HCT116 (cell line): ENCODE measurements at regions not wholly inside any gene's neighbourhood (a gene's known extent, or its start where the extent isn't known, plus 50 kb on each side); places are given as distances from the start of the nearest gene placed in this dataset.

Source experiments
- ATAC-seq: fragments of 200-7000 bp; cut with Tn5 transposase; 2 replicates; pipeline ENCODE4 v1.9.1; 2020; ENCODE audit warnings: mild to moderate bottlenecking, moderate library complexity
- BruUV-seq: library from RNA; stranded (reverse); fragments of 400-500 nt; replicated peaks from 2 replicates; lab custom pipeline; 2021; lab: Mats Ljungman, UMichigan
- CTCF ChIA-PET: fragments of 300-600 bp; sonication (Branson Sonifier 250); formaldehyde crosslinking; loops from one replicate; lab custom pipeline; 2021; ENCODE audit warnings: antibody characterized with exemption; lab: Charles Lee
- POLR2A ChIA-PET: fragments of 300-600, 350-600 bp; sonication (Branson Sonifier 250); formaldehyde crosslinking; loops from one replicate; lab custom pipeline; 2021; ENCODE audit warnings: antibody characterized with exemption; lab: Charles Lee
- RAD21 ChIA-PET, 2 experiments: fragments of 300-600 bp; sonication (Branson Sonifier 250); formaldehyde crosslinking; loops; one replicate each; lab custom pipeline; 2023; ENCODE audit warnings: low total read pairs in 2 of 2; ENCODE audit not compliant: uncharacterized antibody in 2 of 2, unreplicated experiment in 2 of 2, low non-redundant PET in 1 of 2; lab: Charles Lee
- DNase-seq: peaks from one replicate; pipeline ENCODE4 v3.0.0-alpha.2; 2010; ENCODE audit warnings: low read depth, low spot score
- H2AFZ ChIP-seq: fragments of 200-600 bp; shearing (Covaris generic), sonication (generic); 2 replicates; pipeline ENCODE4 v1.6.1; 2017; ENCODE audit warnings: low read depth, mixed run types, mixed read lengths, antibody characterized with exemption, low read length; ENCODE audit not compliant: poor library complexity, severe bottlenecking
- H3K27ac ChIP-seq: 2 replicates; pipeline ENCODE4 v1.5.1; 2012; ENCODE audit warnings: low read depth, low read length
- H3K27me3 ChIP-seq: fragments of 200-600 bp; sonication (generic); 2 replicates; pipeline ENCODE4 v1.6.1; 2016; ENCODE audit warnings: mixed run types, low read length, mixed read lengths; ENCODE audit not compliant: insufficient read depth
- H3K36me3 ChIP-seq, 2 experiments: fragments of 200-500 bp in 1 of 2; fragments of 200-600 bp in 1 of 2; sonication (Bioruptor generic) in 1 of 2; sonication (generic) in 1 of 2; 2 replicates each; pipeline versions ENCODE4 v1.5.1 to v1.6.1; 2014 to 2016; ENCODE audit warnings: low read length in 2 of 2, inconsistent platforms in 1 of 2, mixed read lengths in 1 of 2, mixed run types in 1 of 2; ENCODE audit not compliant: insufficient read depth in 2 of 2, control insufficient read depth in 1 of 2
- H3K4me1 ChIP-seq, 2 experiments: fragments of 200-600 bp in 1 of 2; sonication (generic) in 1 of 2; 2 replicates each; pipeline versions ENCODE4 v1.5.1 to v1.6.1; 2012 to 2017; ENCODE audit warnings: low read length in 2 of 2, inconsistent platforms in 1 of 2, mild to moderate bottlenecking in 1 of 2, mixed read lengths in 1 of 2, mixed run types in 1 of 2, moderate library complexity in 1 of 2; ENCODE audit not compliant: insufficient read depth in 2 of 2, control insufficient read depth in 1 of 2
- H3K4me2 ChIP-seq: fragments of 200-600 bp; sonication (generic); 2 replicates; pipeline ENCODE4 v1.6.1; 2017; ENCODE audit warnings: mixed run types, low read length, mixed read lengths
- H3K4me3 ChIP-seq, 2 experiments: fragments of 200-600 bp in 1 of 2; sonication (generic) in 1 of 2; replicated peaks in 1 of 2; 2 replicates each; pipeline ENCODE4 v1.5.1; 2011 to 2016; ENCODE audit warnings: low read length in 2 of 2, control low read depth in 1 of 2, low read depth in 1 of 2, mild to moderate bottlenecking in 1 of 2, mixed read lengths in 1 of 2, mixed run types in 1 of 2
- H3K79me2 ChIP-seq: fragments of 200-600 bp; sonication (generic); 2 replicates; pipeline ENCODE4 v1.6.1; 2017; ENCODE audit warnings: mild to moderate bottlenecking, mixed run types, low read length, moderate library complexity, mixed read lengths; ENCODE audit not compliant: insufficient read depth
- H3K9ac ChIP-seq: fragments of 200-600 bp; sonication (generic); 2 replicates; pipeline ENCODE4 v1.6.1; 2016; ENCODE audit warnings: low read length, mixed read lengths
- H3K9me2 ChIP-seq: fragments of 200-600 bp; sonication (generic), shearing (Covaris generic); 2 replicates; pipeline ENCODE4 v1.6.1; 2017; ENCODE audit warnings: mixed run types, mild to moderate bottlenecking, moderate library complexity; ENCODE audit not compliant: insufficient read depth
- H3K9me3 ChIP-seq, 2 experiments: fragments of 200-500 bp in 1 of 2; fragments of 200-600 bp in 1 of 2; sonication (Bioruptor generic) in 1 of 2; sonication (generic) in 1 of 2; 2 replicates each; pipeline ENCODE4 v1.6.1; 2014 to 2017; ENCODE audit warnings: low read length in 2 of 2, mixed read lengths in 2 of 2, inconsistent platforms in 1 of 2, low read depth in 1 of 2, mild to moderate bottlenecking in 1 of 2, mixed run types in 1 of 2, moderate library complexity in 1 of 2; ENCODE audit not compliant: control insufficient read depth in 1 of 2, insufficient read depth in 1 of 2
- H4K20me1 ChIP-seq: fragments of 200-600 bp; sonication (generic), shearing (Covaris generic); 2 replicates; pipeline ENCODE4 v1.6.1; 2017; ENCODE audit warnings: mixed run types, mild to moderate bottlenecking, moderate library complexity; ENCODE audit not compliant: insufficient read depth
- CBX3 ChIP-seq: IDR thresholded peaks from 2 replicates; pipeline ENCODE4 v1.6.1; 2012; ENCODE audit warnings: low read depth
- EGR1 ChIP-seq: IDR thresholded peaks from 2 replicates; pipeline ENCODE4 v1.6.1; 2012; ENCODE audit warnings: low read depth
- EZH2 ChIP-seq: fragments of 200-600 bp; sonication (generic); IDR thresholded peaks from 2 replicates; pipeline ENCODE4 v1.6.1; 2017; ENCODE audit warnings: antibody characterized with exemption, mixed run types
- FOSL1 ChIP-seq: IDR thresholded peaks from 2 replicates; pipeline ENCODE4 v1.6.1; 2012; ENCODE audit warnings: low read depth
- RAD21 ChIP-seq: IDR thresholded peaks from 2 replicates; pipeline ENCODE4 v1.6.1; 2012; ENCODE audit warnings: low read depth, mild to moderate bottlenecking
- SIN3A ChIP-seq: IDR thresholded peaks from 2 replicates; pipeline ENCODE4 v1.6.1; 2012; ENCODE audit warnings: low read depth
- SP1 ChIP-seq: IDR thresholded peaks from 2 replicates; pipeline ENCODE4 v1.6.1; 2012; ENCODE audit warnings: low read depth
- SRF ChIP-seq: IDR thresholded peaks from 2 replicates; pipeline ENCODE4 v1.6.1; 2012; ENCODE audit warnings: low read depth
- intact Hi-C: fragments of 100-400 bp; cut with micrococcal nuclease; formaldehyde crosslinking; loops from 2 replicates; pipeline ENCODE4 v1.10.0; 2022
- TF ChIP-seq, protein P1 (sequence below), 3 experiments: fragments of 200-600 bp in 1 of 3; sonication (generic) in 1 of 3; IDR thresholded peaks in 2 of 3; conservative IDR thresholded peaks in 1 of 3; 2 replicates each; pipeline ENCODE4 v1.5.1; 2012 to 2017; ENCODE audit warnings: low read depth in 2 of 3, low read length in 2 of 3, antibody characterized with exemption in 1 of 3, borderline replicate concordance in 1 of 3, control low read depth in 1 of 3, mild to moderate bottlenecking in 1 of 3, mixed read lengths in 1 of 3, mixed run types in 1 of 3, moderate library complexity in 1 of 3; ENCODE audit not compliant: insufficient read depth in 1 of 3
- TF ChIP-seq, protein P2 (sequence below): IDR thresholded peaks from 2 replicates; pipeline ENCODE4 v1.6.1; 2012; ENCODE audit warnings: low read depth

DNA sequence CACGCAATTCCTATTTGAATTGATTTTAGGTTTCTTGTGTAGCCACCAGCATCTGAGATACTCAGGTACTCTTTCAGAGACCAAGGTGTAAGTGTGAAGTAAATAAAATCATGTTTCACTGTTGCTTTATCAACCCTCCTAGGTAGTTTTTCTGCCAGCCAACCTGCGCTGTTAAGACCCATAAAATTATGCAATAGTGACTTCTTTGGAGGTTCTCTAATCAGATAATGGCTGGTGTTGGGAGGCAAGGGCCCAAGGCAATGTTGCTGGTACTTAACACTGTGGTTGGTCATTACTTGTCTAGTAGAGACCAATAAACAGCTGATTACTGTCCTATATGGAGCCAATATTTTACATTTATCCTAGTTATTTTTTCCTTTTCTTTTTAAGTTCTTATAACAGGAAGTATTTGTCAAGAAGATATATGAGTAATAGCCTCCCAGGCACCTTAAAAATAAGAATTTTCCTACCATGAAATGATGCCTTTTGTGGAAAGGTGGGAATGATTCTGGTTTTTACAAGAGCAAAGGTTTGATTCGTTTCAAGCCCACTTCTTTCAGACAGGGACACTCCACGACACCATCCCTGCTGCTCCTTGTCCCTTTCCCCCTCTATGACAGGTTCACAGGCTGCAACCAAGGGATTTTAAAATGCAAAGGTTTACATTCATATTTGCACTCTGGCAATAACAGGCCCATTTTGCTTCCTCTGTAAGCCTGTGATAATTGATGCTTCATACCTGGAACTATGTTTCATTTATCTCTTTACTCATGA, 259.3 kb downstream of the MEIS1 start:
- ChIA-PET RAD21 (no interaction called here), CTCF (no interaction called here), POLR2A (no interaction called here)
- no peak overlapping the region for H3K27ac ChIP-seq
- H3K9me2 ChIP-seq: no peaks in the 10 kb centered on the region
- no peaks in the 10 kb centered on the region; a peak in 1 of 4 replicates for H3K9me3 ChIP-seq
- H4K20me1 ChIP-seq: no peaks in the 10 kb centered on the region; the same call in 1 of the 2 replicates
- H3K36me3 ChIP-seq: no peaks in the 10 kb centered on the region
- DNase-seq (no peak), ATAC-seq (no peak)
- H3K4me1 ChIP-seq: no peaks in the 10 kb centered on the region
- no TSS peak for BruUV-seq
- H3K4me2 ChIP-seq: no peak overlapping the region
- H2AFZ ChIP-seq: no peak overlapping the region
- no peaks in the 10 kb centered on the region for H3K79me2 ChIP-seq
- H3K9ac ChIP-seq: no peak overlapping the region
- no peak for TF ChIP-seq CBX3
- no peak for TF ChIP-seq EZH2
- H3K27me3 ChIP-seq: no peaks in the 10 kb centered on the region
- intact Hi-C loops: no loop called here
- no peak overlapping the region for H3K4me3 ChIP-seq

DNA sequence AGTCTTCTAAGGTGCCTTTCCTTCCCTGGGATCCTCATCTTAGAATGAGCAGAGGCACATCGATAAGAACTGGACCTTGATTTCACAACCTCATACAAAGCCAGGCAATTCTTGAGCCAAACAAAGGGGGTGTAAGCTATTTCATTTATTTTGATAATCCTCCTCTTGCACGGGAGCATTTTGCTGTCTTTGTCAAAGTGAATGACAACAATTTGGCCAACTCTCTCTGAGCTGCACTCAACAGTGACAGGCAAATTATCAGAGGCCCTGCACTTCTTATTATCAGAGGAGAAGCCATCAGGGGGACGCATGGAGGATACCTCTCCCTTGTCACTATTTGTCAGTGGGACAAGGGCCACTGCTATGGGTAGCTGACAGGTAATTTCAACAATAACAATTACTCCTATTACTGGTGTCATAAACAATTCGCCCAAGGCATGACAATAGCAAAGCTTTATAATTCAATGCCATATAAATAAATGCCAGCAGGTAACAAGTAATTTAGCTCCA, 260.4 kb downstream of the MEIS1 start:
- POLR2A ChIA-PET: no interaction called here
- ATAC-seq: no peak
- Histone ChIP-seq H3K36me3 (no peaks in the 10 kb centered on the region), H3K4me1 (no peaks in the 10 kb centered on the region), H3K4me2 (no peak overlapping the region), H2AFZ (no peak overlapping the region), H3K4me3 (no peak overlapping the region), H3K9ac (no peak overlapping the region), H3K9me3 (no peaks in the 10 kb centered on the region; a peak in 1 of 4 replicates), H3K27ac (no peak overlapping the region), H4K20me1 (no peaks in the 10 kb centered on the region; the same call in 1 of the 2 replicates), H3K9me2 (no peaks in the 10 kb centered on the region)
- intact Hi-C loops: no loop called here
- DNase-seq: no peak
- RAD21 ChIA-PET: no interaction called here
- CTCF ChIA-PET: no interaction called here
- TF ChIP-seq SRF (no peak), RAD21 (no peak), FOSL1 (no peak), SP1 (no peak), SIN3A (no peak), EGR1 (no peak)
- TF ChIP-seq, protein P1, sequence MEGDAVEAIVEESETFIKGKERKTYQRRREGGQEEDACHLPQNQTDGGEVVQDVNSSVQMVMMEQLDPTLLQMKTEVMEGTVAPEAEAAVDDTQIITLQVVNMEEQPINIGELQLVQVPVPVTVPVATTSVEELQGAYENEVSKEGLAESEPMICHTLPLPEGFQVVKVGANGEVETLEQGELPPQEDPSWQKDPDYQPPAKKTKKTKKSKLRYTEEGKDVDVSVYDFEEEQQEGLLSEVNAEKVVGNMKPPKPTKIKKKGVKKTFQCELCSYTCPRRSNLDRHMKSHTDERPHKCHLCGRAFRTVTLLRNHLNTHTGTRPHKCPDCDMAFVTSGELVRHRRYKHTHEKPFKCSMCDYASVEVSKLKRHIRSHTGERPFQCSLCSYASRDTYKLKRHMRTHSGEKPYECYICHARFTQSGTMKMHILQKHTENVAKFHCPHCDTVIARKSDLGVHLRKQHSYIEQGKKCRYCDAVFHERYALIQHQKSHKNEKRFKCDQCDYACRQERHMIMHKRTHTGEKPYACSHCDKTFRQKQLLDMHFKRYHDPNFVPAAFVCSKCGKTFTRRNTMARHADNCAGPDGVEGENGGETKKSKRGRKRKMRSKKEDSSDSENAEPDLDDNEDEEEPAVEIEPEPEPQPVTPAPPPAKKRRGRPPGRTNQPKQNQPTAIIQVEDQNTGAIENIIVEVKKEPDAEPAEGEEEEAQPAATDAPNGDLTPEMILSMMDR (IDR thresholded peaks at IDR 0.05 in 2 of 3, conservative IDR thresholded peaks at IDR 0.05 in 1 of 3; ENCODE audit: borderline replicate concordance in 1 of 3, insufficient read depth in 1 of 3, low read depth in 2 of 3, low read length in 2 of 3): no peak
- TF ChIP-seq, protein P2, sequence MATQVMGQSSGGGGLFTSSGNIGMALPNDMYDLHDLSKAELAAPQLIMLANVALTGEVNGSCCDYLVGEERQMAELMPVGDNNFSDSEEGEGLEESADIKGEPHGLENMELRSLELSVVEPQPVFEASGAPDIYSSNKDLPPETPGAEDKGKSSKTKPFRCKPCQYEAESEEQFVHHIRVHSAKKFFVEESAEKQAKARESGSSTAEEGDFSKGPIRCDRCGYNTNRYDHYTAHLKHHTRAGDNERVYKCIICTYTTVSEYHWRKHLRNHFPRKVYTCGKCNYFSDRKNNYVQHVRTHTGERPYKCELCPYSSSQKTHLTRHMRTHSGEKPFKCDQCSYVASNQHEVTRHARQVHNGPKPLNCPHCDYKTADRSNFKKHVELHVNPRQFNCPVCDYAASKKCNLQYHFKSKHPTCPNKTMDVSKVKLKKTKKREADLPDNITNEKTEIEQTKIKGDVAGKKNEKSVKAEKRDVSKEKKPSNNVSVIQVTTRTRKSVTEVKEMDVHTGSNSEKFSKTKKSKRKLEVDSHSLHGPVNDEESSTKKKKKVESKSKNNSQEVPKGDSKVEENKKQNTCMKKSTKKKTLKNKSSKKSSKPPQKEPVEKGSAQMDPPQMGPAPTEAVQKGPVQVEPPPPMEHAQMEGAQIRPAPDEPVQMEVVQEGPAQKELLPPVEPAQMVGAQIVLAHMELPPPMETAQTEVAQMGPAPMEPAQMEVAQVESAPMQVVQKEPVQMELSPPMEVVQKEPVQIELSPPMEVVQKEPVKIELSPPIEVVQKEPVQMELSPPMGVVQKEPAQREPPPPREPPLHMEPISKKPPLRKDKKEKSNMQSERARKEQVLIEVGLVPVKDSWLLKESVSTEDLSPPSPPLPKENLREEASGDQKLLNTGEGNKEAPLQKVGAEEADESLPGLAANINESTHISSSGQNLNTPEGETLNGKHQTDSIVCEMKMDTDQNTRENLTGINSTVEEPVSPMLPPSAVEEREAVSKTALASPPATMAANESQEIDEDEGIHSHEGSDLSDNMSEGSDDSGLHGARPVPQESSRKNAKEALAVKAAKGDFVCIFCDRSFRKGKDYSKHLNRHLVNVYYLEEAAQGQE: no peak
- TF ChIP-seq, all 23 proteins: peak for 0
- no TSS peak for BruUV-seq
- H3K27me3 ChIP-seq: no peaks in the 10 kb centered on the region
- H3K79me2 ChIP-seq: no peaks in the 10 kb centered on the region
